K562 (cell line): ENCODE measurements at regions not wholly inside any gene's neighbourhood (a gene's known extent, or its start where the extent isn't known, plus 50 kb on each side); places are given as distances from the start of the nearest gene placed in this dataset.

Source experiments
- ATAC-seq: fragments of 200-7000 bp; cut with Tn5 transposase; 3 replicates; pipeline ENCODE4 v1.9.1; 2020; ENCODE audit warnings: moderate library complexity
- BruUV-seq: library from RNA; stranded (reverse); fragments of 400-500 nt; replicated peaks from 2 replicates; lab custom pipeline; 2021; lab: Mats Ljungman, UMichigan
- CTCF ChIA-PET: fragments of 300-600 bp; formaldehyde crosslinking; extraction: SDS; loops from one replicate; lab custom pipeline; 2021; ENCODE audit warnings: low intra/inter-chr PET ratio; lab: Yijun Ruan, JAX
- POLR2A ChIA-PET: fragments of 300-600, 350-650 bp; sonication (Branson Sonifier 250); formaldehyde crosslinking; extraction: SDS; loops from one replicate; lab custom pipeline; 2021; ENCODE audit warnings: antibody characterized with exemption, inconsistent platforms; lab: Yijun Ruan, JAX
- DNase-seq, 4 experiments: peaks; one replicate each; pipeline versions ENCODE4 v3.0.0 to v3.0.0-alpha.2; 2011 to 2018; ENCODE audit warnings: low spot score in 3 of 4, mixed read lengths in 3 of 4; ENCODE audit errors: extremely low read depth in 1 of 4
- FAIRE-seq: peaks from 2 replicates; lab custom pipeline; 2011; peaks lifted over from hg19 to GRCh38; lab: Jason Lieb, UNC
- H2AFZ ChIP-seq: 2 replicates; pipeline ENCODE4 v1.6.0; 2011; ENCODE audit warnings: low read depth, low read length, control low read depth, inconsistent platforms
- H3K27ac ChIP-seq: fragments of 200-600 bp; 3 replicates; pipeline ENCODE4 v1.8.0; 2011; ENCODE audit warnings: low read depth, mild to moderate bottlenecking, control low read depth, inconsistent platforms, low read length, moderate library complexity, mixed read lengths; ENCODE audit errors: extremely low read depth
- H3K27me3 ChIP-seq, 2 experiments: fragments of 300-600 bp in 1 of 2; 2 replicates in 1 of 2; 3 replicates in 1 of 2; pipeline versions ENCODE4 v1.6.0 to v1.8.0; 2011; ENCODE audit warnings: inconsistent platforms in 2 of 2, low read length in 2 of 2, mild to moderate bottlenecking in 1 of 2, mixed read lengths in 1 of 2, moderate library complexity in 1 of 2; ENCODE audit not compliant: control insufficient read depth in 2 of 2, insufficient read depth in 2 of 2
- H3K36me3 ChIP-seq: fragments of 300-600 bp; 3 replicates; pipeline ENCODE4 v1.8.0; 2011; ENCODE audit warnings: mild to moderate bottlenecking, low read length, inconsistent platforms; ENCODE audit not compliant: control insufficient read depth, insufficient read depth
- H3K4me1 ChIP-seq, 2 experiments: fragments of 200-600 bp in 1 of 2; replicated peaks in 1 of 2; 2 replicates in 1 of 2; 3 replicates in 1 of 2; pipeline versions ENCODE4 v1.5.1 to v1.8.0; 2011; ENCODE audit warnings: inconsistent platforms in 2 of 2, low read length in 2 of 2, mild to moderate bottlenecking in 1 of 2, mixed read lengths in 1 of 2, moderate library complexity in 1 of 2; ENCODE audit not compliant: control insufficient read depth in 2 of 2, insufficient read depth in 2 of 2
- H3K4me2 ChIP-seq: 2 replicates; pipeline ENCODE4 v1.6.1; 2011; ENCODE audit warnings: low read length, control low read depth, inconsistent platforms, mixed read lengths; ENCODE audit not compliant: insufficient read depth
- H3K4me3 ChIP-seq: fragments of 200-600 bp; sonication (generic), shearing (Covaris generic); 2 replicates; pipeline ENCODE4 v1.5.1; 2016; ENCODE audit warnings: control low read depth, inconsistent platforms
- H3K79me2 ChIP-seq: fragments of 200-600 bp; 3 replicates; pipeline ENCODE4 v1.8.0; 2011; ENCODE audit warnings: low read length, inconsistent platforms; ENCODE audit not compliant: control insufficient read depth, insufficient read depth
- H3K9ac ChIP-seq, 2 experiments: 2 replicates each; pipeline versions ENCODE4 v1.6.0 to v1.6.1; 2011; ENCODE audit warnings: low read depth in 2 of 2, low read length in 2 of 2, control low read depth in 1 of 2, inconsistent platforms in 1 of 2, mild to moderate bottlenecking in 1 of 2, mixed read lengths in 1 of 2; ENCODE audit not compliant: insufficient read depth in 1 of 2
- H3K9me1 ChIP-seq: one replicate; pipeline ENCODE4 v1.6.0; 2011; ENCODE audit warnings: inconsistent platforms, mild to moderate bottlenecking, low read length, moderate library complexity; ENCODE audit not compliant: control insufficient read depth, insufficient read depth
- H3K9me3 ChIP-seq: replicated peaks from 2 replicates; pipeline ENCODE4 v1.5.1; 2011; ENCODE audit warnings: low read depth, low read length, inconsistent platforms; ENCODE audit not compliant: control insufficient read depth, insufficient read depth
- H4K20me1 ChIP-seq: replicated peaks from 2 replicates; pipeline ENCODE4 v1.6.1; 2011; ENCODE audit warnings: low read length, inconsistent platforms, mixed read lengths; ENCODE audit not compliant: control insufficient read depth, insufficient read depth
- CCAR2 ChIP-seq: fragments of 200-400 bp; formaldehyde crosslinking; IDR thresholded peaks from 2 replicates; pipeline ENCODE4 v1.6.1; 2017; ENCODE audit warnings: mild to moderate bottlenecking, low read depth, low read length
- CHD1 ChIP-seq: fragments of 200-600 bp; sonication (generic); IDR thresholded peaks from one replicate; pipeline ENCODE4 v1.6.1; 2012; ENCODE audit warnings: mild to moderate bottlenecking, moderate library complexity, low read length, inconsistent platforms
- ELF4 ChIP-seq: fragments of 450-650 bp; formaldehyde crosslinking; IDR thresholded peaks from 2 replicates; pipeline ENCODE4 v1.4.0; 2022; ENCODE audit warnings: missing genetic modification characterization
- ETV5 ChIP-seq: sonication (generic); formaldehyde crosslinking; IDR thresholded peaks from 2 replicates; pipeline ENCODE4 v1.4.0; 2020; ENCODE audit warnings: low read depth, mild to moderate bottlenecking, missing genetic modification reagents
- MECOM ChIP-seq: fragments of 250-450 bp; sonication (Bioruptor Pico); IDR thresholded peaks from 2 replicates; pipeline ENCODE4 v1.8.0; 2022; ENCODE audit warnings: inconsistent platforms
- NR4A1 ChIP-seq, 2 experiments: fragments of 250-450 bp in 1 of 2; fragments of 450-650 bp in 1 of 2; sonication (Bioruptor Pico) in 1 of 2; IDR thresholded peaks; 2 replicates each; pipeline versions ENCODE4 v1.4.0 to v1.6.1; 2016 to 2020; ENCODE audit warnings: mild to moderate bottlenecking in 2 of 2, missing compliant biosample characterization in 1 of 2, missing genetic modification characterization in 1 of 2, moderate library complexity in 1 of 2
- POLR3G ChIP-seq: IDR thresholded peaks from 2 replicates; pipeline ENCODE4 v1.6.1; 2011; ENCODE audit not compliant: insufficient read length, insufficient replicate concordance; ENCODE audit errors: extremely low read depth
- TBP ChIP-seq: optimal IDR thresholded peaks from 2 replicates; pipeline ENCODE3; 2011; ENCODE audit warnings: low read depth, low read length, improper control_type of control experiment
- YY1 ChIP-seq, 3 experiments: IDR thresholded peaks; 2 replicates each; pipeline ENCODE4 v1.6.1; 2011; ENCODE audit warnings: low read length in 2 of 3, mild to moderate bottlenecking in 2 of 3, moderate library complexity in 2 of 3, borderline replicate concordance in 1 of 3, control low read depth in 1 of 3, low read depth in 1 of 3; ENCODE audit not compliant: insufficient read depth in 3 of 3, insufficient replicate concordance in 2 of 3, control insufficient read depth in 1 of 3, insufficient read length in 1 of 3; ENCODE audit errors: extremely low read depth in 1 of 3
- ZBTB8A ChIP-seq: fragments of 450-650 bp; IDR thresholded peaks from 2 replicates; pipeline ENCODE4 v1.6.1; 2018; ENCODE audit warnings: mild to moderate bottlenecking, moderate library complexity; ENCODE audit not compliant: partially characterized antibody
- ZNF146 ChIP-seq: IDR thresholded peaks from one replicate; pipeline ENCODE4 v1.6.1; 2018; ENCODE audit warnings: missing compliant biosample characterization; ENCODE audit not compliant: unreplicated experiment
- WGBS: fragments of 100-300 bp; shearing (Covaris generic); methylation state at CpG from one replicate; pipeline ENCODE4 v1.1.6; 2016; ENCODE audit warnings: low coverage, mixed read lengths; ENCODE audit not compliant: insufficient coverage; ENCODE audit errors: missing lambda C conversion rate; 5-methylcytosine and 5-hydroxymethylcytosine counted together
- in situ Hi-C: fragments of 300-500 bp; cut with MboI; formaldehyde crosslinking; loops from 4 replicates; pipeline ENCODE4 v1.15.0; 2018; ENCODE audit warnings: inconsistent platforms, mixed read lengths
- intact Hi-C: fragments of 100-400 bp; cut with micrococcal nuclease; formaldehyde crosslinking; loops from 2 replicates; pipeline ENCODE4 v1.14.2; 2022
- TF ChIP-seq, protein P1 (sequence below): fragments of 450-650 bp; formaldehyde crosslinking; IDR thresholded peaks from 2 replicates; pipeline ENCODE4 v1.4.0; 2020; ENCODE audit warnings: mild to moderate bottlenecking, moderate library complexity
- TF ChIP-seq, protein P2 (sequence below): IDR thresholded peaks from 3 replicates; pipeline ENCODE4 v1.6.1; 2011; ENCODE audit warnings: borderline replicate concordance, mild to moderate bottlenecking, moderate library complexity; ENCODE audit not compliant: insufficient read length; ENCODE audit errors: extremely low read depth
- TF ChIP-seq, protein P3 (sequence below): fragments of 250-450 bp; sonication (Bioruptor Pico); IDR thresholded peaks from 2 replicates; pipeline ENCODE4 v1.5.0; 2020; ENCODE audit warnings: mild to moderate bottlenecking

DNA sequence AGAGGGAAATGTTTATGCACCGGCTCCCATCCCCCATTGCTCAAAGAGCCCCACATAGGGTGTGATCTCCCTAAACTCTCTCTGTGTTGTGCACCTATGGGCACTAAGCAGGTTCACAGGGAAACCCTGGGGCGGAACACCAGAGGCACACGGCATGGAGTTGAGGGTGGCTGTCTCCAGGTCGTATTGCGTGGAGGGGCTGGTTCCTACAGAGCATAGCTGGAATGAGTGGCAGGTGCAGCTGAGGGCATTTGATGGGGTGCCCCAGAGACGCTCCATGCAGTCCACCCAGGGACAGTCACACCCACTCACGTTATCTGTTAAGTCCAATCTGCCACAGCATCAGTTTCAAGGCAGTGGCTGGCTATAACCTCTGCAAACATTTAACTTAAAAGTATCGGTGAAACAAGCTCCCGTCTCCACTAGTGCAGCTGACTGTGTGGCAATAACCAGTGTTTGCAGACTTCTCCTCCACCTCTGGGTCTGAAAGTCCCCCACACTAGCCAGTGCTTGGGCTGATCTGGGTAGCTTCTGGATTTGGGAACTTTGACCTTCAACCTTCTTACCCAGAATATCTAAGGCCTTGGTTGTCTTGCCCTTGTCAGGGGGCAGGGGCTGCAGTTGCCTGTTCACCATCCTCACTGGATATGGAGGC lies 249.2 kb upstream of the ZNF32 start:
- Histone ChIP-seq H3K9me3 (no peaks in the 10 kb centered on the region), H3K4me3 (no peak overlapping the region), H3K9me1 (no peaks in the 10 kb centered on the region), H2AFZ (no peak overlapping the region), H3K4me2 (no peak overlapping the region), H3K9ac (no peak overlapping the region), H3K27me3 (peaks cover 2 to 14% of the 10 kb centered on the region in 2 experiments; a peak in 2 of 5 replicates), H3K79me2 (no peaks in the 10 kb centered on the region), H3K4me1 (no peaks in the 10 kb centered on the region), H3K36me3 (no peaks in the 10 kb centered on the region), H3K27ac (no peak overlapping the region), H4K20me1 (peaks cover 11% of the 10 kb centered on the region; the same call in 1 of the 2 replicates)
- no peak for ATAC-seq
- intact Hi-C loops: no loop called here
- in situ Hi-C loops: no loop called here
- no peak for DNase-seq
- 1% methylated on average over 9 of the region's 9 CpGs for WGBS
- POLR2A ChIA-PET: interaction anchor here (0.6 to 0.9 kb wide), 2 partner anchors 70 to 239 kb away, joined by 3 read pairs; no protein-coding TSS in a partner anchor
- CTCF ChIA-PET: no interaction called here
- no TSS peak for BruUV-seq
- no peak for FAIRE-seq
- TF ChIP-seq ZNF146 (no peak), POLR3G (no peak), NR4A1 (CRISPR knock-in tag; IDR thresholded peaks at IDR 0.05) (no peak), NR4A1 (tag; IDR thresholded peaks at IDR 0.05) (no peak), ZBTB8A (no peak), YY1 (IDR thresholded peaks at IDR 0.05; ENCODE audit: borderline replicate concordance in 1 of 3, control insufficient read depth in 1 of 3, extremely low read depth in 1 of 3, insufficient read depth in 3 of 3, insufficient read length in 1 of 3, insufficient replicate concordance in 2 of 3, low read depth in 1 of 3, low read length in 2 of 3) (no peak), ELF4 (CRISPR knock-in tag) (no peak), ETV5 (CRISPR knock-in tag) (no peak), TBP (no peak), CCAR2 (no peak), MECOM (CRISPR knock-in tag) (no peak), CHD1 (no peak)
- TF ChIP-seq, protein P1, sequence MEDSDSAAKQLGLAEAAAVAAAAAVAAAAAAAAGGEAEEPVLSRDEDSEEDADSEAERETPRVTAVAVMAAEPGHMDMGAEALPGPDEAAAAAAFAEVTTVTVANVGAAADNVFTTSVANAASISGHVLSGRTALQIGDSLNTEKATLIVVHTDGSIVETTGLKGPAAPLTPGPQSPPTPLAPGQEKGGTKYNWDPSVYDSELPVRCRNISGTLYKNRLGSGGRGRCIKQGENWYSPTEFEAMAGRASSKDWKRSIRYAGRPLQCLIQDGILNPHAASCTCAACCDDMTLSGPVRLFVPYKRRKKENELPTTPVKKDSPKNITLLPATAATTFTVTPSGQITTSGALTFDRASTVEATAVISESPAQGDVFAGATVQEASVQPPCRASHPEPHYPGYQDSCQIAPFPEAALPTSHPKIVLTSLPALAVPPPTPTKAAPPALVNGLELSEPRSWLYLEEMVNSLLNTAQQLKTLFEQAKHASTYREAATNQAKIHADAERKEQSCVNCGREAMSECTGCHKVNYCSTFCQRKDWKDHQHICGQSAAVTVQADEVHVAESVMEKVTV (CRISPR knock-in tag): no peak
- TF ChIP-seq, protein P2, sequence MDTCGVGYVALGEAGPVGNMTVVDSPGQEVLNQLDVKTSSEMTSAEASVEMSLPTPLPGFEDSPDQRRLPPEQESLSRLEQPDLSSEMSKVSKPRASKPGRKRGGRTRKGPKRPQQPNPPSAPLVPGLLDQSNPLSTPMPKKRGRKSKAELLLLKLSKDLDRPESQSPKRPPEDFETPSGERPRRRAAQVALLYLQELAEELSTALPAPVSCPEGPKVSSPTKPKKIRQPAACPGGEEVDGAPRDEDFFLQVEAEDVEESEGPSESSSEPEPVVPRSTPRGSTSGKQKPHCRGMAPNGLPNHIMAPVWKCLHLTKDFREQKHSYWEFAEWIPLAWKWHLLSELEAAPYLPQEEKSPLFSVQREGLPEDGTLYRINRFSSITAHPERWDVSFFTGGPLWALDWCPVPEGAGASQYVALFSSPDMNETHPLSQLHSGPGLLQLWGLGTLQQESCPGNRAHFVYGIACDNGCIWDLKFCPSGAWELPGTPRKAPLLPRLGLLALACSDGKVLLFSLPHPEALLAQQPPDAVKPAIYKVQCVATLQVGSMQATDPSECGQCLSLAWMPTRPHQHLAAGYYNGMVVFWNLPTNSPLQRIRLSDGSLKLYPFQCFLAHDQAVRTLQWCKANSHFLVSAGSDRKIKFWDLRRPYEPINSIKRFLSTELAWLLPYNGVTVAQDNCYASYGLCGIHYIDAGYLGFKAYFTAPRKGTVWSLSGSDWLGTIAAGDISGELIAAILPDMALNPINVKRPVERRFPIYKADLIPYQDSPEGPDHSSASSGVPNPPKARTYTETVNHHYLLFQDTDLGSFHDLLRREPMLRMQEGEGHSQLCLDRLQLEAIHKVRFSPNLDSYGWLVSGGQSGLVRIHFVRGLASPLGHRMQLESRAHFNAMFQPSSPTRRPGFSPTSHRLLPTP: no peak
- TF ChIP-seq, protein P3, sequence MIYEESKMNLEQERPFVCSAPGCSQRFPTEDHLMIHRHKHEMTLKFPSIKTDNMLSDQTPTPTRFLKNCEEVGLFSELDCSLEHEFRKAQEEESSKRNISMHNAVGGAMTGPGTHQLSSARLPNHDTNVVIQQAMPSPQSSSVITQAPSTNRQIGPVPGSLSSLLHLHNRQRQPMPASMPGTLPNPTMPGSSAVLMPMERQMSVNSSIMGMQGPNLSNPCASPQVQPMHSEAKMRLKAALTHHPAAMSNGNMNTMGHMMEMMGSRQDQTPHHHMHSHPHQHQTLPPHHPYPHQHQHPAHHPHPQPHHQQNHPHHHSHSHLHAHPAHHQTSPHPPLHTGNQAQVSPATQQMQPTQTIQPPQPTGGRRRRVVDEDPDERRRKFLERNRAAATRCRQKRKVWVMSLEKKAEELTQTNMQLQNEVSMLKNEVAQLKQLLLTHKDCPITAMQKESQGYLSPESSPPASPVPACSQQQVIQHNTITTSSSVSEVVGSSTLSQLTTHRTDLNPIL (CRISPR knock-in tag): no peak
